ENCODE measurements at regions not wholly inside any gene's neighbourhood (a gene's known extent, or its start where the extent isn't known, plus 50 kb on each side); places are given as distances from the start of the nearest gene placed in this dataset.

DNA sequence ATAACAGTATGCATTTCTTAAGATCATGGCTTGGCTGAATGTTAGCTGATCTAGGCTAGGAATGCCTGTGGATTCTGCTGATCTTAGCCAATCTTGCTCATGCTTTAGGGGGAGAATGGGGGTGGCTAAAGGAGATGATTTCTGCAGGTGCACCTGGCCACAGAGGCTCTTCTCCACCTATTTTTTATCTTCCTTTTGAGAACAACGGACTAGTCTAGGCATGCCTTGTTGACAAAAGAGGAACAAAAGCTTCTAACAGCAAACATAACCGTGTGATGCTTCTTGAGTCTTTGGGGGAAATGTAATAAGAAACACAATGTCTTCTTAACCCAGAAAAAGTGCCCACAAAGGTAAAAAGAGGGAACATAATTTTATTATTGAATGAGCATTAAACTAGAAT, 743.5 kb downstream of the ARAP2 start:
- no peak for TF ChIP-seq TCF7L2 (IDR thresholded peaks at IDR 0.05; ENCODE audit: low read depth, low read length)
- TF ChIP-seq, protein P1, sequence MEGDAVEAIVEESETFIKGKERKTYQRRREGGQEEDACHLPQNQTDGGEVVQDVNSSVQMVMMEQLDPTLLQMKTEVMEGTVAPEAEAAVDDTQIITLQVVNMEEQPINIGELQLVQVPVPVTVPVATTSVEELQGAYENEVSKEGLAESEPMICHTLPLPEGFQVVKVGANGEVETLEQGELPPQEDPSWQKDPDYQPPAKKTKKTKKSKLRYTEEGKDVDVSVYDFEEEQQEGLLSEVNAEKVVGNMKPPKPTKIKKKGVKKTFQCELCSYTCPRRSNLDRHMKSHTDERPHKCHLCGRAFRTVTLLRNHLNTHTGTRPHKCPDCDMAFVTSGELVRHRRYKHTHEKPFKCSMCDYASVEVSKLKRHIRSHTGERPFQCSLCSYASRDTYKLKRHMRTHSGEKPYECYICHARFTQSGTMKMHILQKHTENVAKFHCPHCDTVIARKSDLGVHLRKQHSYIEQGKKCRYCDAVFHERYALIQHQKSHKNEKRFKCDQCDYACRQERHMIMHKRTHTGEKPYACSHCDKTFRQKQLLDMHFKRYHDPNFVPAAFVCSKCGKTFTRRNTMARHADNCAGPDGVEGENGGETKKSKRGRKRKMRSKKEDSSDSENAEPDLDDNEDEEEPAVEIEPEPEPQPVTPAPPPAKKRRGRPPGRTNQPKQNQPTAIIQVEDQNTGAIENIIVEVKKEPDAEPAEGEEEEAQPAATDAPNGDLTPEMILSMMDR (IDR thresholded peaks at IDR 0.05) = no peak

All from Panc1 (cell line).